PFSK-1 (cell line): ENCODE measurements at regions not wholly inside any gene's neighbourhood (a gene's known extent, or its start where the extent isn't known, plus 50 kb on each side); places are given as distances from the start of the nearest gene placed in this dataset.

Experiments
- POLR2AphosphoS5 ChIP-seq: IDR thresholded peaks from 2 replicates; pipeline ENCODE4 v1.6.1; 2012; ENCODE audit warnings: low read depth, mild to moderate bottlenecking, control low read depth, low read length, moderate library complexity
- TF ChIP-seq, protein P1 (sequence below), 2 experiments: IDR thresholded peaks; 2 replicates each; pipeline versions ENCODE4 v1.6.1 to v1.8.0; 2011 to 2012; ENCODE audit warnings: low read depth in 2 of 2, low read length in 2 of 2, control low read depth in 1 of 2, inconsistent platforms in 1 of 2, mild to moderate bottlenecking in 1 of 2, moderate library complexity in 1 of 2; ENCODE audit not compliant: insufficient read depth in 1 of 2

DNA sequence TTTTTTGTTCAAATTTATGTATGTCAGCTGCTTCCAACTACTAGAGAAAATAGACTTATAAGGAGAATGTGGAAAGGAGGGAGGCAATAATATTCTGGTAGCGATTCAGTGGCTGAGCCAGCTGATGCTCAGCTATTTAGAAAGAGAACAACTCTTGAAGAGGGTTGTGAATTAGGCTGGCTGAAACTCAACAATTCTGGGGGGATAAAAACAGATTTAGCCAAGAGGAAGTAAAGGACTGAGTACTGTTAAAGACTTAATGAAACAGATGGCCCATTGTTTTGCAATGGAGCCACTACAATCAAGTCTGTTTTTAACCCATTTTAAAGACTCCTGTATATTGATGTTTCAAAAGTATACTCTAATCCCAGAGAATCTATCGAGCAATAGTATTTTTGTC, 1058.9 kb downstream of the C4orf33 start:
- TF ChIP-seq POLR2AphosphoS5, result no peak
- TF ChIP-seq, protein P1, sequence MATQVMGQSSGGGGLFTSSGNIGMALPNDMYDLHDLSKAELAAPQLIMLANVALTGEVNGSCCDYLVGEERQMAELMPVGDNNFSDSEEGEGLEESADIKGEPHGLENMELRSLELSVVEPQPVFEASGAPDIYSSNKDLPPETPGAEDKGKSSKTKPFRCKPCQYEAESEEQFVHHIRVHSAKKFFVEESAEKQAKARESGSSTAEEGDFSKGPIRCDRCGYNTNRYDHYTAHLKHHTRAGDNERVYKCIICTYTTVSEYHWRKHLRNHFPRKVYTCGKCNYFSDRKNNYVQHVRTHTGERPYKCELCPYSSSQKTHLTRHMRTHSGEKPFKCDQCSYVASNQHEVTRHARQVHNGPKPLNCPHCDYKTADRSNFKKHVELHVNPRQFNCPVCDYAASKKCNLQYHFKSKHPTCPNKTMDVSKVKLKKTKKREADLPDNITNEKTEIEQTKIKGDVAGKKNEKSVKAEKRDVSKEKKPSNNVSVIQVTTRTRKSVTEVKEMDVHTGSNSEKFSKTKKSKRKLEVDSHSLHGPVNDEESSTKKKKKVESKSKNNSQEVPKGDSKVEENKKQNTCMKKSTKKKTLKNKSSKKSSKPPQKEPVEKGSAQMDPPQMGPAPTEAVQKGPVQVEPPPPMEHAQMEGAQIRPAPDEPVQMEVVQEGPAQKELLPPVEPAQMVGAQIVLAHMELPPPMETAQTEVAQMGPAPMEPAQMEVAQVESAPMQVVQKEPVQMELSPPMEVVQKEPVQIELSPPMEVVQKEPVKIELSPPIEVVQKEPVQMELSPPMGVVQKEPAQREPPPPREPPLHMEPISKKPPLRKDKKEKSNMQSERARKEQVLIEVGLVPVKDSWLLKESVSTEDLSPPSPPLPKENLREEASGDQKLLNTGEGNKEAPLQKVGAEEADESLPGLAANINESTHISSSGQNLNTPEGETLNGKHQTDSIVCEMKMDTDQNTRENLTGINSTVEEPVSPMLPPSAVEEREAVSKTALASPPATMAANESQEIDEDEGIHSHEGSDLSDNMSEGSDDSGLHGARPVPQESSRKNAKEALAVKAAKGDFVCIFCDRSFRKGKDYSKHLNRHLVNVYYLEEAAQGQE (IDR thresholded peaks at IDR 0.05; ENCODE audit: insufficient read depth in 1 of 2, low read depth in 2 of 2, low read length in 2 of 2), result no peak
